Osteoblast (primary cell): ENCODE measurements at regions not wholly inside any gene's neighbourhood (a gene's known extent, or its start where the extent isn't known, plus 50 kb on each side); places are given as distances from the start of the nearest gene placed in this dataset.

Experiments
- DNase-seq: peaks from one replicate; pipeline ENCODE4 v3.0.0; 2011; ENCODE audit warnings: low spot score, mixed read lengths; ENCODE audit not compliant: insufficient read length; ENCODE audit errors: missing footprints
- H2AFZ ChIP-seq: 2 replicates; pipeline ENCODE4 v1.6.0; 2011; ENCODE audit warnings: mild to moderate bottlenecking, low read length
- H3K27ac ChIP-seq: 2 replicates; pipeline ENCODE4 v1.5.1; 2011; ENCODE audit warnings: mild to moderate bottlenecking, low read depth, low read length, moderate library complexity
- H3K27me3 ChIP-seq: 2 replicates; pipeline ENCODE4 v1.6.0; 2012; ENCODE audit warnings: mild to moderate bottlenecking, control low read depth, inconsistent platforms, low read length, moderate library complexity; ENCODE audit not compliant: insufficient read depth
- H3K36me3 ChIP-seq: 2 replicates; pipeline ENCODE4 v1.5.1; 2011; ENCODE audit warnings: mild to moderate bottlenecking, low read length, control low read depth, moderate library complexity; ENCODE audit not compliant: insufficient read depth
- H3K4me1 ChIP-seq: 2 replicates; pipeline ENCODE4 v1.5.1; 2011; ENCODE audit warnings: mild to moderate bottlenecking, low read length, control low read depth, moderate library complexity; ENCODE audit not compliant: insufficient read depth
- H3K4me2 ChIP-seq: 2 replicates; pipeline ENCODE4 v1.6.0; 2011; ENCODE audit warnings: mild to moderate bottlenecking, low read length; ENCODE audit not compliant: insufficient read depth
- H3K4me3 ChIP-seq: fragments of 200-600 bp; sonication (generic); 3 replicates; pipeline ENCODE4 v1.5.1; 2012; ENCODE audit warnings: mild to moderate bottlenecking, low read length, inconsistent platforms; ENCODE audit not compliant: insufficient read depth
- H3K79me2 ChIP-seq: 2 replicates; pipeline ENCODE4 v1.6.0; 2012; ENCODE audit warnings: mild to moderate bottlenecking, low read length, control low read depth, inconsistent platforms; ENCODE audit not compliant: insufficient read depth
- H3K9me3 ChIP-seq: 2 replicates; pipeline ENCODE4 v1.5.1; 2011; ENCODE audit warnings: low read depth, low read length, control low read depth
- H4K20me1 ChIP-seq: 2 replicates; pipeline ENCODE4 v1.6.0; 2012; ENCODE audit warnings: mild to moderate bottlenecking, low read length, control low read depth; ENCODE audit not compliant: insufficient read depth
- CTCF ChIP-seq: IDR thresholded peaks from 2 replicates; pipeline ENCODE4 v1.5.1; 2011; ENCODE audit warnings: mild to moderate bottlenecking, low read depth, low read length, moderate library complexity; ENCODE audit errors: extremely low read depth

GRCh38 chr10:63683223-63683622, 162.0 kb downstream of the REEP3 start:
- no peaks in the 10 kb centered on the region for H3K36me3 ChIP-seq
- H2AFZ ChIP-seq, result peak overlapping the region; percentile 49
- H3K27ac ChIP-seq, result no peak overlapping the region
- H3K79me2 ChIP-seq, result no peaks in the 10 kb centered on the region
- H3K4me1 ChIP-seq, result peaks cover 17% of the 10 kb centered on the region
- no peaks in the 10 kb centered on the region for H4K20me1 ChIP-seq
- no peak overlapping the region for H3K4me2 ChIP-seq
- H3K9me3 ChIP-seq, result no peaks in the 10 kb centered on the region
- H3K27me3 ChIP-seq, result no peaks in the 10 kb centered on the region
- no peak overlapping the region for H3K4me3 ChIP-seq
- no peak for DNase-seq
- no peak for TF ChIP-seq CTCF

- DNase-seq, result no peak
- Histone ChIP-seq H3K4me3 (no peak overlapping the region), H3K4me1 (peaks cover 17% of the 10 kb centered on the region), H3K9me3 (no peaks in the 10 kb centered on the region), H4K20me1 (no peaks in the 10 kb centered on the region), H2AFZ (peak overlapping the region; percentile 49), H3K27me3 (no peaks in the 10 kb centered on the region), H3K27ac (no peak overlapping the region), H3K79me2 (no peaks in the 10 kb centered on the region), H3K4me2 (no peak overlapping the region), H3K36me3 (no peaks in the 10 kb centered on the region)
- no peak for TF ChIP-seq CTCF
Measured at GRCh38 chr10:63683686-63684085, 162.5 kb downstream of the REEP3 start.

- H3K79me2 ChIP-seq, result no peaks in the 10 kb centered on the region
- H3K4me1 ChIP-seq, result peaks cover 17% of the 10 kb centered on the region
- no peaks in the 10 kb centered on the region for H3K36me3 ChIP-seq
- no peak for DNase-seq
- H3K27ac ChIP-seq, result no peak overlapping the region
- H2AFZ ChIP-seq, result no peak overlapping the region
- H4K20me1 ChIP-seq, result no peaks in the 10 kb centered on the region
- no peak for TF ChIP-seq CTCF
- no peak overlapping the region for H3K4me3 ChIP-seq
- no peaks in the 10 kb centered on the region for H3K27me3 ChIP-seq
- no peak overlapping the region for H3K4me2 ChIP-seq
- H3K9me3 ChIP-seq, result no peaks in the 10 kb centered on the region
Measured at GRCh38 chr10:63684257-63684936, 163.2 kb downstream of the REEP3 start.

GRCh38 chr10:63689768-63690167, 168.6 kb downstream of the REEP3 start:
- Histone ChIP-seq H3K36me3 (no peaks in the 10 kb centered on the region), H3K4me3 (no peak overlapping the region), H3K79me2 (no peaks in the 10 kb centered on the region), H3K9me3 (no peaks in the 10 kb centered on the region), H2AFZ (no peak overlapping the region), H3K27me3 (no peaks in the 10 kb centered on the region), H3K27ac (no peak overlapping the region), H3K4me1 (no peaks in the 10 kb centered on the region), H3K4me2 (no peak overlapping the region), H4K20me1 (no peaks in the 10 kb centered on the region)
- DNase-seq, result no peak
- TF ChIP-seq CTCF, result no peak
